Thyroid gland (tissue), 4 donors: ENCODE measurements at regions not wholly inside any gene's neighbourhood (a gene's known extent, or its start where the extent isn't known, plus 50 kb on each side); places are given as distances from the start of the nearest gene placed in this dataset.

Experiments
- DNase-seq, 2 donors: peaks; one replicate each; pipeline ENCODE4 v3.0.0-alpha.2; 2019
- H3K27ac ChIP-seq, 3 donors: fragments of 200-600 bp; sonication (generic); 1 replicate in 2 of 3; 2 replicates in 1 of 3; pipeline ENCODE4 v1.5.1; 2016 to 2019; ENCODE audit warnings: mild to moderate bottlenecking in 1 of 3, moderate library complexity in 1 of 3
- H3K27me3 ChIP-seq: fragments of 200-600 bp; sonication (generic); one replicate; pipeline ENCODE4 v1.5.1; 2019
- H3K36me3 ChIP-seq, 2 donors: fragments of 200-600 bp; sonication (generic); one replicate each; pipeline ENCODE4 v1.5.1; 2016 to 2019
- H3K4me1 ChIP-seq, 2 donors: fragments of 200-600 bp; sonication (generic); one replicate each; pipeline ENCODE4 v1.5.1; 2017 to 2019
- H3K4me3 ChIP-seq, 3 donors: fragments of 200-600 bp; sonication (generic); replicated peaks in 1 of 3; 1 replicate in 2 of 3; 2 replicates in 1 of 3; pipeline ENCODE4 v1.5.1; 2016; ENCODE audit warnings: mild to moderate bottlenecking in 1 of 3
- H3K9me3 ChIP-seq: fragments of 200-600 bp; sonication (generic); one replicate; pipeline ENCODE4 v1.5.1; 2017
- POLR2A ChIP-seq, 2 donors: fragments of 450-650 bp; IDR thresholded peaks; one replicate each; pipeline ENCODE4 v1.6.1; 2017; ENCODE audit warnings: antibody characterized with exemption in 2 of 2, mild to moderate bottlenecking in 2 of 2, moderate library complexity in 1 of 2
- WGBS, 2 donors: methylation state at CpG; one replicate each; pipeline ENCODE4 v1.1.5; 2017; 5-methylcytosine and 5-hydroxymethylcytosine counted together
- intact Hi-C: fragments of 100-400 bp; cut with DNase I; formaldehyde crosslinking; loops from one replicate; pipeline ENCODE4 v1.15.1; 2023
- TF ChIP-seq, protein P1 (sequence below), 6 experiments: fragments of 200-600 bp in 3 of 6; fragments of 450-650 bp in 3 of 6; sonication (generic) in 3 of 6; IDR thresholded peaks; one replicate each; pipeline ENCODE4 v1.5.1; 2016 to 2019; ENCODE audit warnings: antibody characterized with exemption in 6 of 6, mild to moderate bottlenecking in 2 of 6, inconsistent platforms in 1 of 6, moderate library complexity in 1 of 6

DNA sequence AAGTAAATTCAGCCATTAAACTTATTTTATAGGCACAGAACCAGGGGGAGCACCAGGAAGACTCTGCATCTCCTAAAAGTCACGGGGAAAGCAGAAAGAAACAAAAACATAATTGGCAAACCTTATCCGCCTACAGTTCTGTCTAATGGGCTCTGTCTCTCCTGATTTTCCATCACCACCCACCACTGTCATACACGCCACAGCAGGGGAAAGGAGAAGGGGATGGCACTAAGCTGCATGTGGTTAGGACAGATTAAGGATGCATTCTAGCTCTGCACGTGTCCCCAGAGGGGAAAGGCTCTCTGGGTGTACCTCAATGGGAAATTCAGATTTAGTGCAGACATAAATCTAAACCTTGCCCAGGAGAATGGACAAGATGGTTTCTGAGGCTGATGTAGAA is 359.8 kb downstream of the TMEM114 start:
- Histone ChIP-seq H3K36me3 (no peaks in the 10 kb centered on the region), H3K27me3 (no peaks in the 10 kb centered on the region), H3K27ac (no peak overlapping the region), H3K4me1 (no peaks in the 10 kb centered on the region), H3K4me3 (no peak overlapping the region), H3K9me3 (no peaks in the 10 kb centered on the region)
- intact Hi-C loops = no loop called here
- DNase-seq = no peak
- TF ChIP-seq, protein P1, sequence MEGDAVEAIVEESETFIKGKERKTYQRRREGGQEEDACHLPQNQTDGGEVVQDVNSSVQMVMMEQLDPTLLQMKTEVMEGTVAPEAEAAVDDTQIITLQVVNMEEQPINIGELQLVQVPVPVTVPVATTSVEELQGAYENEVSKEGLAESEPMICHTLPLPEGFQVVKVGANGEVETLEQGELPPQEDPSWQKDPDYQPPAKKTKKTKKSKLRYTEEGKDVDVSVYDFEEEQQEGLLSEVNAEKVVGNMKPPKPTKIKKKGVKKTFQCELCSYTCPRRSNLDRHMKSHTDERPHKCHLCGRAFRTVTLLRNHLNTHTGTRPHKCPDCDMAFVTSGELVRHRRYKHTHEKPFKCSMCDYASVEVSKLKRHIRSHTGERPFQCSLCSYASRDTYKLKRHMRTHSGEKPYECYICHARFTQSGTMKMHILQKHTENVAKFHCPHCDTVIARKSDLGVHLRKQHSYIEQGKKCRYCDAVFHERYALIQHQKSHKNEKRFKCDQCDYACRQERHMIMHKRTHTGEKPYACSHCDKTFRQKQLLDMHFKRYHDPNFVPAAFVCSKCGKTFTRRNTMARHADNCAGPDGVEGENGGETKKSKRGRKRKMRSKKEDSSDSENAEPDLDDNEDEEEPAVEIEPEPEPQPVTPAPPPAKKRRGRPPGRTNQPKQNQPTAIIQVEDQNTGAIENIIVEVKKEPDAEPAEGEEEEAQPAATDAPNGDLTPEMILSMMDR (IDR thresholded peaks at IDR 0.05) = no peak
- no peak for TF ChIP-seq POLR2A (IDR thresholded peaks at IDR 0.05)
- 64 to 76% methylated on average over 4 of the region's 4 CpGs for WGBS, 2 donors

DNA sequence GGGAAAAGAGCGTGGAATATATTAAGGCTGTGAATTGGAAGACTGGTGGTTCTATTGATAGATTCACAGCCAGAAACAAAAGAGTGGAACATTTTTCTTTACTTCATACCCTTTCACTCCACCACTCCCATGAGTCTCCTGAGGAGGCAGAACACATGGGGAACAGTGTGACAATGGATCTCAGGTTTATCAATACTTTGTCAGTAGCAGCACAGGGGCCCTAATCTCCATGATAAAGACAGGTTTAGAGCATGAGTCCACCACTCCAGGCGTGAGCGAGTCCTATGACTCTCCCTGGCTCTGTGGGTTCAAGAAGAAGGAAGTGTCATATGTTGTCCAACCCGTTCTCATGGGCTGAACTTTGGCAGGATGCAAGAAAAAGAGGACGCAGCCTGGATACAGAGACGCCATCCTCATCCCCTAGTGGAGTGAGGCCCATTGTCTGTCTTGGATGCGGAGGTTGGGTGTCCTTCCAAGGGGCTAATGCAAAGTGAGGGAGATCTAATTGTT is 361.2 kb downstream of the TMEM114 start:
- no peak for DNase-seq
- intact Hi-C loops = no loop called here
- 82 to 85% methylated on average over 7 of the region's 7 CpGs for WGBS, 2 donors

DNA sequence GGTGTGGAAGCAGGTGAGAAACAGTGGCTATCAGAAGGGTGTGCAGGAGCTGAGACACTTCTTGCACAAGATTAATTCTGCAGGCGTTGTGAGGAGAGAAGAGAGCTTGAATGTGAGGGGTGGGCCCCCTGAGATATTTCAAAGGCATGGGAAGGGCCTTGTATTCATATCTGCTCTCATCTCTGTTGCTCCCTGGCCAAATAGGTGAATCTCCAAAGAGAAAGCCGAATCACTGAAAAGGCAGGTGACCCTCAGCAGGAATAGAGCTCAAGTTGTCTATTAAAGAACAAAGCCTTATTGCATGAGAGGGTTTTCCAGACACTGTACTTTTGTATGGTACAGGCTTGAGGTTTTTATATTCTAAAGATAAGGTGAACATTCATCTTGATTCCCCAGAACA is 373.1 kb downstream of the TMEM114 start:
- no peak for DNase-seq
- H3K27me3 ChIP-seq = no peaks in the 10 kb centered on the region
- no peak overlapping the region for H3K4me3 ChIP-seq
- H3K9me3 ChIP-seq = no peaks in the 10 kb centered on the region
- no peaks in the 10 kb centered on the region for H3K36me3 ChIP-seq
- no peak overlapping the region for H3K27ac ChIP-seq
- no peak for TF ChIP-seq POLR2A (IDR thresholded peaks at IDR 0.05)
- intact Hi-C loops = no loop called here
- H3K4me1 ChIP-seq = no peaks in the 10 kb centered on the region
- WGBS, 2 donors = 77 to 85% methylated on average over 2 of the region's 2 CpGs

More for the DNA sequence above, 361.2 kb downstream of the TMEM114 start:
- H3K4me3 ChIP-seq = no peak overlapping the region
- H3K27ac ChIP-seq = no peak overlapping the region
- H3K27me3 ChIP-seq = no peaks in the 10 kb centered on the region
- H3K9me3 ChIP-seq = no peaks in the 10 kb centered on the region
- no peaks in the 10 kb centered on the region for H3K36me3 ChIP-seq
- H3K4me1 ChIP-seq = no peaks in the 10 kb centered on the region
- no peak for TF ChIP-seq POLR2A (IDR thresholded peaks at IDR 0.05)
- TF ChIP-seq, protein P1 (IDR thresholded peaks at IDR 0.05) = no peak

DNA sequence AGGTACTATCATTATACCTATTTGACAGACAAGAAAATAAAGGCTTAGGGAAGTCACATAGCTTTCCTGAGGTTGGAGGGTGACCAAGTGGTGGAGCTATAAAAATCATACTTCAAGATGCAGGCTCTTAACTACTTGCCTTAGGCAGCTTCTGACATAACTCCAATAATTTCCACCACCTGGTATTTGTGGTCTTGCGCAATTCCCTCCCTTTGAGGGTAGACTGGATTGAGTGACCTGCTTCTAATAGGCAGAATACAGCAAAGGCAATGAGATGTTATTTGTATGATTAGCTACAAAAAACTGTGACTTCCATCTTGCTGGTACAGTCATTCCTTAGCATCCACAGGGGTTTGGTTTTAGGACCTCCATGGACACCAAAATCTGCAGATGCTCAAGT is 385.5 kb downstream of the TMEM114 start:
- Histone ChIP-seq H3K36me3 (no peaks in the 10 kb centered on the region), H3K27me3 (no peaks in the 10 kb centered on the region), H3K27ac (no peak overlapping the region), H3K4me3 (no peak overlapping the region), H3K4me1 (no peaks in the 10 kb centered on the region), H3K9me3 (no peaks in the 10 kb centered on the region)
- no peak for DNase-seq
- intact Hi-C loops = no loop called here
- WGBS, 2 donors = 89 to 100% methylated on average over 1 of the region's 1 CpG
- TF ChIP-seq POLR2A (IDR thresholded peaks at IDR 0.05) = no peak
- TF ChIP-seq, protein P1 (IDR thresholded peaks at IDR 0.05) = no peak

- DNase-seq = no peak
- TF ChIP-seq, protein P1 (IDR thresholded peaks at IDR 0.05) = no peak
- no peak for TF ChIP-seq POLR2A (IDR thresholded peaks at IDR 0.05)
- no peaks in the 10 kb centered on the region for H3K27me3 ChIP-seq
- H3K27ac ChIP-seq = no peak overlapping the region
- no peaks in the 10 kb centered on the region for H3K36me3 ChIP-seq
- no peaks in the 10 kb centered on the region for H3K9me3 ChIP-seq
- no peak overlapping the region for H3K4me3 ChIP-seq
- H3K4me1 ChIP-seq = no peaks in the 10 kb centered on the region
- WGBS, 2 donors = 71 to 83% methylated on average over 4 of the region's 4 CpGs
- intact Hi-C loops = no loop called here
Observed at GRCh38 chr16:8204096-8204495, 386.2 kb downstream of the TMEM114 start.

DNA sequence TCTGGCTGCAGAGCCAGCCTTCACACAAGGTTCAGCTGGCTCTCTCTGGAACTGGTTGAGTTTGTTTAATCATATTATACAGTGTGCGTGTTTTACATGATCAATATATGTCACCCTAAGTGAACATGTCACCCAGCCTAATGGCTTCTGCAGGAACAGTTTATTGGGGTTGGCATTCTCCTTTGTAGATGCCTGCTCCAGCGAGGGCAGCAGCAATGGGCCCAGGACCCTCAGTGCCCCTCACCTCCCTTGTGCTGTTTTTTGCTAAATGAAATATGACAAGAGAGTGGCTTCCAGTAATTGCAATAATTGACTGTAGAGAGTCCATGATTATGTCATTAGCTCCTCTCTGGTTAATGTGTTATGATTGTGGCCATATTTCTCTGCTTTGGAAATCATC is 387.2 kb downstream of the TMEM114 start:
- Histone ChIP-seq H3K9me3 (no peaks in the 10 kb centered on the region), H3K4me1 (no peaks in the 10 kb centered on the region), H3K4me3 (no peak overlapping the region), H3K36me3 (no peaks in the 10 kb centered on the region), H3K27ac (no peak overlapping the region), H3K27me3 (no peaks in the 10 kb centered on the region)
- WGBS, 2 donors = 77 to 82% methylated on average over 2 of the region's 2 CpGs
- intact Hi-C loops = no loop called here
- TF ChIP-seq, protein P1 (IDR thresholded peaks at IDR 0.05) = no peak
- TF ChIP-seq POLR2A (IDR thresholded peaks at IDR 0.05) = no peak
- DNase-seq = no peak
